Panc1 (cell line): ENCODE measurements at regions not wholly inside any gene's neighbourhood (a gene's known extent, or its start where the extent isn't known, plus 50 kb on each side); places are given as distances from the start of the nearest gene placed in this dataset.

Experiments
- CTCF ChIP-seq: fragments of 450-650 bp; IDR thresholded peaks from 2 replicates; pipeline ENCODE4 v1.5.1; 2017; ENCODE audit warnings: mild to moderate bottlenecking
- POLR2AphosphoS5 ChIP-seq: IDR thresholded peaks from 2 replicates; pipeline ENCODE4 v1.6.1; 2012; ENCODE audit warnings: mild to moderate bottlenecking, low read depth, low read length, moderate library complexity
- REST ChIP-seq, 2 experiments: IDR thresholded peaks; 2 replicates each; pipeline ENCODE4 v1.6.1; 2011 to 2012; ENCODE audit warnings: low read depth in 2 of 2, control low read depth in 1 of 2, low read length in 1 of 2, mild to moderate bottlenecking in 1 of 2, moderate library complexity in 1 of 2; ENCODE audit not compliant: insufficient read depth in 1 of 2
- SIN3A ChIP-seq: IDR thresholded peaks from 2 replicates; pipeline ENCODE4 v1.6.1; 2012; ENCODE audit warnings: low read depth, mild to moderate bottlenecking, low read length, moderate library complexity, borderline replicate concordance; ENCODE audit not compliant: insufficient read depth
- TCF7L2 ChIP-seq: IDR thresholded peaks from 2 replicates; pipeline ENCODE4 v1.6.1; 2011; ENCODE audit warnings: mild to moderate bottlenecking, low read depth, low read length, inconsistent platforms

- TF ChIP-seq CTCF (no peak), POLR2AphosphoS5 (no peak), REST (IDR thresholded peaks at IDR 0.05; ENCODE audit: insufficient read depth in 1 of 2, low read depth in 2 of 2, low read length in 1 of 2) (no peak), SIN3A (no peak), TCF7L2 (no peak)
These were observed 154.9 kb downstream of the C9orf50 start for GRCh38 chr9:129465834-129466535.
